ENCODE measurements at regions not wholly inside any gene's neighbourhood (a gene's known extent, or its start where the extent isn't known, plus 50 kb on each side); places are given as distances from the start of the nearest gene placed in this dataset.

DNA sequence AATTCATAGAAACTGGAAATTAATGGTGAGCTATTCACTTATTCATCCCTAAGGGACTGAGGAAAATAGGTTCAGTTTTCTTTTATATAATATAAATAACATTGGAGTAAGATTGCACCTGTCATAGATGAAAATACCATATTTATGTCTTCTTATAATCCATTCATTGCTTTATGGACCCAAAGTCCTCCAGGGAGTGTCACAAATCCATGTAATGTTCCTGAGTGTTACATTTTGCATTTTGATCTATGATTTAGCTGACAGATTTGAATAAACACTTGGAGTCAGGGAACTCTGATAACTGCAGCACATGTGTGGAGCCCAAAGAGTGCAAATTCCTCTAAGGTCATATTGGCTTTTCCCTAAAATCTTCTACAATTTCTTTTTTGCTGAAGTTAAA lies 484.3 kb downstream of the MDFIC start:
- Histone ChIP-seq H3K79me2 (ENCODE audit: low read depth) (no peaks in the 10 kb centered on the region), H3K9me2 (ENCODE audit: insufficient read depth) (no peaks in the 10 kb centered on the region; the same call in 1 of the 2 replicates), H3K36me3 (ENCODE audit: low read depth) (no peaks in the 10 kb centered on the region), H2AFZ (no peak overlapping the region), H3K9me3 (ENCODE audit: insufficient read depth, low read depth) (no peaks in the 10 kb centered on the region), H3K4me2 (no peak overlapping the region), H3K4me1 (replicated peaks; ENCODE audit: insufficient read depth) (no peaks in the 10 kb centered on the region), H4K20me1 (ENCODE audit: insufficient read depth) (no peaks in the 10 kb centered on the region), H3K4me3 (no peak overlapping the region), H3F3A (ENCODE audit: insufficient read depth, low read depth) (no peaks in the 10 kb centered on the region), H3K27ac (no peak overlapping the region), H3K27me3 (ENCODE audit: insufficient read depth, low read depth) (no peaks in the 10 kb centered on the region)
- ChIA-PET POLR2A (ENCODE audit: unreplicated experiment) (no interaction called here), CTCF (no interaction called here)
- intact Hi-C loops (cut with micrococcal nuclease; ENCODE audit: unreplicated experiment), result no loop called here
- no peak for DNase-seq
- no peak for TF ChIP-seq EZH2 (IDR thresholded peaks at IDR 0.05; ENCODE audit: low read depth)
- TF ChIP-seq, protein P1, sequence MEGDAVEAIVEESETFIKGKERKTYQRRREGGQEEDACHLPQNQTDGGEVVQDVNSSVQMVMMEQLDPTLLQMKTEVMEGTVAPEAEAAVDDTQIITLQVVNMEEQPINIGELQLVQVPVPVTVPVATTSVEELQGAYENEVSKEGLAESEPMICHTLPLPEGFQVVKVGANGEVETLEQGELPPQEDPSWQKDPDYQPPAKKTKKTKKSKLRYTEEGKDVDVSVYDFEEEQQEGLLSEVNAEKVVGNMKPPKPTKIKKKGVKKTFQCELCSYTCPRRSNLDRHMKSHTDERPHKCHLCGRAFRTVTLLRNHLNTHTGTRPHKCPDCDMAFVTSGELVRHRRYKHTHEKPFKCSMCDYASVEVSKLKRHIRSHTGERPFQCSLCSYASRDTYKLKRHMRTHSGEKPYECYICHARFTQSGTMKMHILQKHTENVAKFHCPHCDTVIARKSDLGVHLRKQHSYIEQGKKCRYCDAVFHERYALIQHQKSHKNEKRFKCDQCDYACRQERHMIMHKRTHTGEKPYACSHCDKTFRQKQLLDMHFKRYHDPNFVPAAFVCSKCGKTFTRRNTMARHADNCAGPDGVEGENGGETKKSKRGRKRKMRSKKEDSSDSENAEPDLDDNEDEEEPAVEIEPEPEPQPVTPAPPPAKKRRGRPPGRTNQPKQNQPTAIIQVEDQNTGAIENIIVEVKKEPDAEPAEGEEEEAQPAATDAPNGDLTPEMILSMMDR (conservative IDR thresholded peaks at IDR 0.05), result no peak
- no TSS peak for BruUV-seq (replicated peaks)

DNA sequence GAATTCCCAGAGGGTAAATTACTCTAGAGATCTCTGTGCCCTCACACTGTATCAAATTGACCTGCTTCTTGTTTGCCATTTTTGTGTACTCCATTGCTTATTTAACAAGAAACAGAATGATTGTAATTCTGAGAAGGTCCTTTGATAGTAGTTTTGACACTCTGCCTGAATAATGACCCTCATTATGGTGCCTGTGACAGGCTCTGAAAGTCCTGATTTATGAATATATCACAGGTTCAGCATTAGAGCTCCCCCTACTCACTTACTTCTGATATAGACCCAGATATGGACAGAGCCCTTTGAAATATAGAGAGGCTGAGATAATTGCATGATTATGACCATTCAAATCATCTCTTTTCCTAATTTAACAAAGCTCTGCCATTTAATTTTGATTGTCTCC lies 465.2 kb downstream of the MDFIC start:
- H3K27me3 ChIP-seq (ENCODE audit: insufficient read depth, low read depth), result no peaks in the 10 kb centered on the region
- CTCF ChIA-PET, result no interaction called here
- H3K4me3 ChIP-seq, result no peak overlapping the region
- H3K9me3 ChIP-seq (ENCODE audit: insufficient read depth, low read depth), result no peaks in the 10 kb centered on the region
- intact Hi-C loops (cut with micrococcal nuclease; ENCODE audit: unreplicated experiment), result no loop called here
- no peaks in the 10 kb centered on the region for H3K36me3 ChIP-seq (ENCODE audit: low read depth)
- no peaks in the 10 kb centered on the region for H3K4me1 ChIP-seq (replicated peaks; ENCODE audit: insufficient read depth)
- no peaks in the 10 kb centered on the region for H3K9me2 ChIP-seq (ENCODE audit: insufficient read depth)
- POLR2A ChIA-PET (ENCODE audit: unreplicated experiment), result no interaction called here
- H3K79me2 ChIP-seq (ENCODE audit: low read depth), result no peaks in the 10 kb centered on the region
- BruUV-seq (replicated peaks), result no TSS peak
- H2AFZ ChIP-seq, result no peak overlapping the region; the same call in 1 of the 2 replicates
- H3F3A ChIP-seq (ENCODE audit: insufficient read depth, low read depth), result no peaks in the 10 kb centered on the region
- no peaks in the 10 kb centered on the region for H4K20me1 ChIP-seq (ENCODE audit: insufficient read depth)
- no peak overlapping the region for H3K27ac ChIP-seq
- DNase-seq, result no peak
- no peak overlapping the region for H3K4me2 ChIP-seq
- TF ChIP-seq, protein P1 (conservative IDR thresholded peaks at IDR 0.05), result no peak

DNA sequence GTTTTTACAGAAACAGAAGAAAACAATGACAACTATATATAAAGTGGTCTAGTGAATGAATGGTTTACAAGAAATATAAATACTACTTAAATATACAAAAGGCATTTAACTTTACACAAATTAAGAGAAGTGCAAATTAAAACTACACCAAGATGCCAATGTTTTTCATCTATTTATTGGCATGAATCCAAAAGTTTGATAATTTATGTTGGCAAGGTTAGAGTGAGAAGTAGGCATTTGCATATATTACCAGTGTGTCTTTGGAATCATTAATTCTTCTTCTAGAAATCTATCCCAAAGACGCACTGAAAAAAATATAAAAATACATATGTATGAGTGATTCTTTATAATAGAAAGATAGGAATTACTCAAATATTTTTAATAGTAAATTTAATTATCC lies 457.4 kb downstream of the MDFIC start:
- Histone ChIP-seq H3K27ac (no peak overlapping the region), H3K36me3 (ENCODE audit: low read depth) (no peaks in the 10 kb centered on the region), H3K27me3 (ENCODE audit: insufficient read depth, low read depth) (no peaks in the 10 kb centered on the region), H3F3A (ENCODE audit: insufficient read depth, low read depth) (no peaks in the 10 kb centered on the region), H2AFZ (no peak overlapping the region), H3K9me2 (ENCODE audit: insufficient read depth) (no peaks in the 10 kb centered on the region), H3K9me3 (ENCODE audit: insufficient read depth, low read depth) (no peaks in the 10 kb centered on the region; the same call in 1 of the 2 replicates), H3K4me1 (replicated peaks; ENCODE audit: insufficient read depth) (no peaks in the 10 kb centered on the region), H3K79me2 (ENCODE audit: low read depth) (no peaks in the 10 kb centered on the region), H4K20me1 (ENCODE audit: insufficient read depth) (no peaks in the 10 kb centered on the region), H3K4me3 (no peak overlapping the region), H3K4me2 (no peak overlapping the region)
- intact Hi-C loops (cut with micrococcal nuclease; ENCODE audit: unreplicated experiment), result no loop called here
- no peak for DNase-seq
- TF ChIP-seq, protein P1 (conservative IDR thresholded peaks at IDR 0.05), result no peak
- no peak for TF ChIP-seq EZH2 (IDR thresholded peaks at IDR 0.05; ENCODE audit: low read depth)
- ChIA-PET CTCF (no interaction called here), POLR2A (ENCODE audit: unreplicated experiment) (no interaction called here)
- no TSS peak for BruUV-seq (replicated peaks)

Data from PC-9 (cell line).